ENCODE measurements at regions not wholly inside any gene's neighbourhood (a gene's known extent, or its start where the extent isn't known, plus 50 kb on each side); places are given as distances from the start of the nearest gene placed in this dataset.
"Not testable (repeated sequence)": the region's sequence is repeated elsewhere in the genome, so short reads cannot be mapped to it uniquely, and the experiment has no call there.

DNA sequence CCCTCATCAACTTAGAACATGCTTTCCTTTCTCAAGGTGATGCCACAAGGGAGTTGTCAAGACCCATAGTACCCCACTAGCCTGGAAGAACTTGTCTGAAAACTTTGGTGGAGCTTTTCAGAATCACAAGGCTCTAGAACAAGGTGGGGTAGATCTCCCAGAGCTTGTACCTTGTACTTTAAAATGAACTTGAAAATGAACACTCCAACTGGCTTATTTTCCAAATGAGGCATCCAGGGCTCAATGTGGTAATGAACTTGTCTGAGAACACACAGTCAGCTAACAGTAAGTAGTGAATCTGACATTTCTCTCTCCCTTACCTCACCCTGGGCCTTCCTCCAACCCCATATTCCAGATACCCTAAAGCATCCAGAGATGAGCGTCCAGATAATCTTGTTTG lies 81.8 kb upstream of the THBS1 start:
- DNase-seq, result no peak

DNA sequence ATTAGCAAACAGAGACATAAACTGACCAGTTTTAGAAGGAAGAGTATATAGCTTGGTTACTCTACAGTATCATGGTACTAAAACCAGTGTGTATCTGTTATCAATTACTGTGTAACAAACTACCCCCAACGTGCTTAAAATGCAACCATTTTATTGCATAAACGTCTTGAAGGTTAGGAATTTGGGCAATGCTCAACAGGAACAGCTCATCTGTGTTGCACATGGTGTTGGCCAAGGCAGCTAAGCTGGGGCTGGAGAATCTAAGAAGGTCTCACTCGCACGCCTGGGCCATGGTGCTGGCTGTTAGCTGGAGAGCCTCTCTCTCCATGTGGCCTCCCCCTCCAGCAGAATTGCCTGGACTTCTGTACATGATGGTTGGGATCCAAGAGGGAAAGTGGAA lies 81.2 kb upstream of the THBS1 start:
- DNase-seq, result no peak

DNA sequence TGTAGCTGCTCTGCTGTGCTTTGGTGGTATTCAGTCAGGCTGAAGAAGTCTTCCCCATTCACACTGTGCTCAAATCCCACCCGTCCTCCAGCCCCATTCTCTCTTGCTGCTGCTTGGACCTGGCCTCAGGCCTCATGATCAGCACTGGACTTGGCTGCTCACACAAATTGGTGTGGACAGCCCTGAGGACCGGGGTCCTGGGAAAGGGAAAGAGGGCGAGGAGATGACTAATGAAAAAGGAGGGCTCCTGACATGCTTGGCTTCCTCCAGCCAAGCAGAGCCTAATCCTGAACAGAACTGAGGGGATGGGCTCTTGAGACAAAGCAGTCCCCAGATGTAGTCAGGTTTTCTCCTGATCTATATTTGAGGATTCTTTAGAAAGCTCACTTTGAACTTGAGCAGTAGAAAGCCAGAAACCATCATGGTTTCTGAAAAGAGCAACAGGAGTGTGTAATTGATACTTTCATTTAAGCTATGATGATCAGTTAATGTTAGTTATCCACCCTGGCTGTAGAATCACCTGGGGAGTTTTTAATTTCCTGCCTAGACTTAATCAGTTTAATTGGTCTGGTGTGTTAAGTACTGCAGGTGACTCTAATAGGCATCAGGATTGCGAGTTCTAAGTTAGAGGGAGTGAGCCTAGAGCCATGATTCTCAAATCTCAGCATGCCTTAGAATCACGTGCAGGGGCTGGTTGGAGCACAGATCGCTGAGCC lies 79.4 kb upstream of the THBS1 start:
- DNase-seq, result no peak

DNA sequence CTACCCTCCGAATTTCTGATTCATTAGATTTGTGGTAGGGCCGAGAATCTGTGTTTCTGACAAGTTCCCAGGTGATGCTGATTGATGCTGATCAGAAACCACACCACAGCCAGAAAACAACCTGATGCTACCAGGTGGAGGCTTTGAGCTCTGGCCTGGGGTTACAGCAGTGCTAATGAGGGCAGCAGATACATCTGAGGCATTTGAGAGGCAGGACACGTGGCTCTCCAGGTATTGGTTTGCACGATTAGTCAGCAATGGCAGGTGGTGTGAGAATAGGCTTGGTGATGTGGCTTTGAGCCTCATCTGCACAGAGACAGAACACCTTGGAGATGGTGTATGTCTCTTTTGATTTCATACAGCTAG lies 78.8 kb upstream of the THBS1 start:
- DNase-seq, result no peak

DNA sequence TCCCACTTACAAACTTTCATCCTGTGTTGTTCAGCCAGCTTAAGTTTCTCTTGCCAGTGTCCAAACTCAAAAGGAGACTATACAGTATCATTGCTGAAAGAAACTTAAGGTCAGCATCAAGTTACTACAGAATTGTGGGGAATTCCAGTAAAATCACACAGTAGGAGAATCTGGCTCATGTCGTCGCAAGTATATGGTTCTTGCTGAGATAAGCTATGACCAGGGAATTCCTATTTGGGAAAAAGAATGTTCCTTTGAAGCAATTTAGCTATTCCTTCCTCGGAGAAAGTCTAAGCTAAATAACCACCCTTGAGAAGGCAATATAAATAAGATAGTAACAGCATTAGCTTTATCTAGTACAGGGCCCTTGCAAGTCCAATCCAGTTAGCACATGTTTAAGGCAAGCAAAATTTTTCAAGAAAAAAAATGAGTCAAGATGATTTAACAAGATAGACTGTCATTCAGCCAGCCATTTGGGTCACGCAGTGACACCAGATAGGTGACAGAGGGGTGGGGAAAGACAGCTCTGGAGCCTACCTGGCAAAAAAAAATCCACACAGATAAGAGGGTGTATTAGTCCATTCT lies 78.2 kb upstream of the THBS1 start:
- DNase-seq, result no peak

DNA sequence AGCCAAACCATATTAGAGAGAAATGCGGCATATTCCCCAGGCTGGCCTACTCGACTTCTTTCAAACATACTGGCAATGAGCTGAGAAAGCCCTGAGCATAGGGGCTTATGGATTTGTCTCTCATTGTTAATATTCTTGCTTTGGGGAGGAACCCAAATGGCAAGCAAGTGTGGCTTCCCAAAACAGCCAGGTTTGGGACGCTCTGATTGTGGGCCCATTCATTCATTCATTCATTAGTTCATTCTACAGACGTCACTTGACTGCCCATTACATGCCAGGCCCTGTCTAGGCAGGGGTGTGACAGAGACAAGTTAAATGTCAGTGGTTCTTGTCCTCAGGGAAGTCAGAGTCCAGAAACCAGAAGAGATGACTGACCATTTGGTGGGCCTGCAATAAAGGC lies 77.4 kb upstream of the THBS1 start:
- no peak for DNase-seq

DNA sequence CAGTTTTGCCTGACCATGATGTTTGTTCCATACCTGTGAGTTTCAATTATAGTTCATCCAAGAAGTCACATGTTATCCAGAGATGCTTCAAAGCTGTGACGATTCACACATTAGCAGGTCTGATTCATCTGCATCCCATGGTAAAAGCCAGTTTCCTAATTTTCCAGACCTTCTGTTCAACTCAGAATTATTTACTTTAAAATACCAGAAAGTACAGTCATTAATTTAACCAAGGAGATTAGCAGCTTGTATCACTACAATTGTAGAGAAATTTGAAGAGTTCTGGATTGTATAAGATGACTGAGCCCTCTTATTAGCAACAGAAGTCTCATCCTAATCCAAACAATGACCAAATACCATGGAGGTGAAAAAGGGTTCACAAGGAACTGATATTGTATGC lies 76.1 kb upstream of the THBS1 start:
- DNase-seq, result no peak

DNA sequence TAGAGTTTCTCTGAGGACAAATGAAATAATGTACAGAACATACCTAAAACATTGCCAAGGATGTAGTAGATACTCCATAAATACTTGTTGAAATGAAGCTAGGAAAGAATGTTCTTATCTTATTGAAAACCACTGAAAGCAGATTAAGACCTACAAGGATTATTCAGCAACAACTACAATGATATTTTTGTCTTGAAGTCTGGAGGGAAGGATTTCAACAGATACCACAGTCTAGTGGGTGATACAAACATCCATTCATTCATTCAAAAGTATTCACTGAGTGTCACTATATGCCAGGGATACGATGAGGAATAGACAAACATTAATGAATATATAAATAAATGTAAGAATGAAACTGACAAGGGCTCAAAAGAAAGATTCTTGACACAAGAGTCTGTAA lies 74.7 kb upstream of the THBS1 start:
- no peak for DNase-seq

DNA sequence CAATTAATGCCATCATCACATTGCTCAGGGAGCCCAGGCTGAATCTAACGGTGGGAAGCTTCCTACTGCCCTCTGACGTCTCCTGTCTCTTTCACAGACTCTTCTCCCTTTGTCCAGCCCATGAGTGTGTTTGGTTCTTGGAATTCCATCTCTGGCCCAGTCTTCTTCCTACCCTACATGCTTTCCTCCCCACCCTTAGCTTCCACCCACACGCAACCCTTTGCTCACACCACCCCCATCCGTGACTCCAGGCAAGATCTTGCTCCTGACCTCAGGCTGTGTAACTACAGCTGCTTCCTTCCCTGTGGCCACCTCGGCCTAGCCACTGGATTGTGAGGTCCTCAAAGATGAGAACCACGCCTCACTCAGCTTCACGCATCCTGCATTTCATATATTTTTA lies 72.3 kb upstream of the THBS1 start:
- no peak for DNase-seq

DNA sequence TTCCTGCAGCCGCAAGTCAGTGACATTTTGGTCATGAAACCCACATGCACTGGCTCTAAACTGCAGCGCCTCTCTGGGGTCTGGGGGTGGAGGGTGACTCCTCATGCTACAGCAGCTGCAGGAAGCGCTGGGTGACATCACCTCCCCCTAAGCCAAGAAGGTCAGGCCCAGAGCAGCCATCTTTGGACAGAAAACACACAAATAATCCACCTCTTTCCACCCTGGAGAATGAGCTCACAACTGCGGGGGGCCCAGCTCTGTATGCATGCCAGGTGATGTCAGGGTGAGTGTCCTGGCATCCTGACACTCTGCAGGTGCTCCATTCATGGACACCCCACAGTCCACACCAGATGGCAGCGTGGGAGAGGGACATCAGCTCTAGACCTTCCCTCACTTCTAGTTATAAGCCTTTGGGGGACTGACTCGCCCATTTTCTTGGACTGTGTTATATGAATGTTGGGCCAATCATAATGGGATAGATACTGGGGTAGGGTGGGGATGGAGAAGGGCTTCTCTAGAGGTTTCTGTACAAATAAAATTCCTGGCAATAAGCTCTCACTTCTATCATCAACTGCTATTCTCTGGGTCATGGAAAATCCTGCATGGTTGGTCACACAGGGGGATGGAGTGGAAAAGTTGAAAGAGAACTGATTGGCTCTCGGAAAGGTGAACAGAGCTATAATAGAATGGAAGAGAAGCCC lies 70.7 kb upstream of the THBS1 start:
- no peak for DNase-seq

DNA sequence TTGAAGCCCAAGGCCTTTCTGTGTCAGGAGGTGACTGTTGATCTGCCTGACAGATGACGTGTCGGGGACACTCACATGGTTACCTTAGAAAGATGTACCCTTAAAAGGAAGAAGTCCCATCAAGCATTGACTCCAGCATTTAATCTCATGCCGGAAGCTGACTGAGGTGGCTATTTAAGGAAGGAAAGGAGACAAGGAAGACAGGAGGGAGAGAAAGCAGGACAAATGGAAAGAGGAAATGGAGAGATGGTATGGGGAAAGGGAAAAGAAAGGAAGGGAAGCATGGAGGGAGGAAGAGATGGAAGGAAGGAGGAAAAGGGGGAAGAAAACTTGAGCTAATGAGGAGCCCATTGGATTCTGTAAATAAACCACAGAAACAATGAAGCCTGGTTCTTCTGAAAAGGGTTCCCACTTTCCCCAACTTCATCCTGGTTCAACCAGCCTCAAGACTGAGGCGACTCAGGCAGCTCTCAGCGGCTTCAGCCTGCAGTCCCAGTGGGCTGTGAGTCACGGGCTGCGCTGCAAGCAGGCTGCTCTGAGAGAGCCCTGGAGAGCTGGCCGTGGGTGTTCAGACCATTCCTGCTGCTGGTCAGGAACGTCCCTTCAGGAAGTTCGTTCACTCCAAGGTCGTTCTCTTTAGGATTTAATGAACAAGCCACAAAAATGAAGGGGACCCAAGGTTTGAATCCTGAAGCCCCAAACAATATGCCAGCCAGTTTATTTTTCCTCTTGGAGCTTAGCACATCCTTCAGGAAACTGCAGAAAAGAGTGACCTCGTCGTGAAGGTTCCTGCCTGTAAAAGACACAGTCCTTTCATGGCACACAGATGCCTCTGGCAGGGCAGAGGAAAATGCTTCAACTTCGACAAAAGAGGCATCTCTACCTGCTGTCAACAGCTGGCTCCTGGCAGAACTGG lies 69.6 kb upstream of the THBS1 start:
- no peak for DNase-seq

DNA sequence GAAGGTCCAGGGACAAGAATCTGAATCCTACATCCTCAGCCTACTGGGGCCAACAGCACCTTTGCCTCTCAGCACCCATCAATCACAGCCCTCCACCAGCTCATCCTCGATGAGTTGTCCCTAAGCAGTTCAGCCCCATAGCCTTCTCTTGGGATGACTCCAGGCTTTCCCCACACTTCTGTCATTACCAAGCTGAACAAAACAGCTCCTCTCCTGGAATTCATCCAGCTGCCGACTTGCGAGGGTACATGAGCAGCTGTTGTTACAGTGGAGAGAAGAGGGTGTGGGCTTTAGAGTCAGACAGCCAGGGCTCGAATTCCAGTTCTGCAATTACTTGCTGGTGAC lies 69.0 kb upstream of the THBS1 start:
- DNase-seq, result no peak

DNA sequence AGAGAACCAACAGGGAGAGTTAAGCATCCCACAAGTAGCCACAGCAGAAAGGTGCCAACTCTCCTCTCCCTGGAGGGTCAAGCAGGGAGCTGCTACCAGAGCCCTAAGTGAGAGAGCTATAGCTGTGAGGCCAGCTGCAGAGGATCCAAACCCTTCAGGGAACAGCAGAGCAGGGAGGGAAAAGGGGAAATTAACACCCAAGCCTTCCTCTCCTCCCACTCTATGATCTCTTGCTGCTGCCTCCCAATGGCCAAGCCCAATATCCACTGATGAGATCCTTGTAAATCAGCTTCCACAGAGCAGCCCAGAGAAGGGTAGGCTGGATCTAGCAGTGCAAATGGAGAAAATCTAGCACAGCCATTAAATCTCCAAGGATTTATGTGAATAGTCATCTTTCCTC lies 68.2 kb upstream of the THBS1 start:
- DNase-seq, result no peak

DNA sequence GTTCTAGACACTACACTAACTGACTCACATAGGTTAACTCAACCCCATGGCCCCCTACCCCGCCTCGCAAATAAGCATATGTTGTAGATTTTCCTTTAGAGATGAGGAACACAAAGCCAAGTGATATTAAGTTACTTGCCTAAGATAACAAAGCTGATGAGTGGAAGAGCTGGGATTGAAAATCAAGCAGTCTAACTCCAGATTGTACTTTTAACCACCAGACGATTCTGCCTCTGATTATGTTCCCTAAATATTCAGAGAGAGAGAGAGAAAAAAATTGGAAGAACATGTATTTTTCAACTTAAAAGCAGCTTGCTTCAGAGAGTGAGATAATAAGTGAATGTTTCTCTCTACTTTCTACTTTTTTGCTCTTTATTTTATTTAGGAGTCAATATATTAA lies 66.9 kb upstream of the THBS1 start:
- no peak for DNase-seq

DNA sequence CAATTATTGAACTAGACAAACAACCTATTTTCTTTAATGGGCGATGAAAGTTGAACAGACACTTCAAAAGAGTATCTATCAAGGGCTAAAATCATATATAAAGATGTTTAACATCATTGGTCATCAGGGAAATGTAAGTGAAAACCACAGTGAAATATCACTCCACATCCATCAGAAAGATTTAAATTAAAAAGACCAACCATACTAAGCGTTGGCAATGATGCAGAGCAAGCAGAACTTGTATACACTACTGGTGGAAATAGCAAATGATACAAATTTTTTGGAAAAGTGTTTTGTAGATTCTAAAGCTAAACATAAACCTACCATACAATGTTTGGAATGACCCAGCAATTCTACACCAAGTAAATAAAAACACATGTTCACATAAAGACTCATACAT lies 65.9 kb upstream of the THBS1 start:
- DNase-seq, result no peak

DNA sequence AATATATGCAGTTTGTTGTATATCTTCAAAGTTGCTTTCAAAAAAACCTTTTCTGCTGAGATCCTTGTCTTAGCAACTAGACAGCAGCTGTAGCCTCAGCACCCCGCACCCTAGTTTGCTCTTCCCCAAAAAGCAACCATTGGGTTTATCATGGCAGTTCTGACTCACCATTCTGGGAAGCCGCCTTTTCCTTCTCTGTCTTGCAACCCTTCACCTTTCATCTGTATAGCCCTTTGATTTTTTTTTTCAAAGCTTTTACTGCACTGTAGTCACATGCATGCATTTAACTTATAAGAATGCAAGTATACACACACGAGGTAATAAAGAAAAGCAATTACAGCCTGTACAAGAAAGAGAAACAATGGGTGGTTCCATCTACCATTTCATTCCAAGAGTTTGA lies 65.1 kb upstream of the THBS1 start:
- DNase-seq, result no peak

DNA sequence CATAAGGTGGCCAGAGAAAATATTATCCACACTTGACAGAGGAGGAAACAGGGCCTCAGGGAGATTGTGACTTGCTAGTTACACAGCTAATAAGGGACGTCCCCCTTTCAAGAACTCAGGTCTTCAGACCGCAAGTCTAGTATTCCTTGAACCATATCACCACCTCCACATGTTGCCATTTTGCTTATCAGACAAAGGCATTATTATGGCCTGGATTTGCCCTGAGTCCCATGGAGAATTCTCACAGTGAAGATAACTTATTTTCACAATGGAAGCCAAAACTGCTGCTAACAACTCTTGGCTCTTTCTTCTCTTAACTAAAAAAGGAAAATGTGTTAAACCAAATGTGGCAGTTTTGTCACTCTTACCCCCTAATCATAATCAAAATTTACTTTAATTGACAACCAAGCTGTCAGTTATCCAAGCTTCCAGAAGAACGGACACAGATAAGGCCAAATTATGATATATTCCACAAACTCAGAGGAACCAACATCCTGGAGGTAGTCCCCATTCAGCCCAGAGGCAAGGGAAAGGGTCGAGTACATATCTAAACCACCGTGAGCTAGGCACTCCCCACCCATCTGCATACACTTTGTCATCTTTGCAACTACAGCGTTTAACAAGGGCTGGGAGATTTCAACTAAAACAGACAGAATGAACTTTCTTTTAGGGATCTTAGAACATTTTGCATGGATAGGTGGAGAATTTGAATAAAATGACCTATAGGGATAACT lies 63.6 kb upstream of the THBS1 start:
- no peak for DNase-seq

DNA sequence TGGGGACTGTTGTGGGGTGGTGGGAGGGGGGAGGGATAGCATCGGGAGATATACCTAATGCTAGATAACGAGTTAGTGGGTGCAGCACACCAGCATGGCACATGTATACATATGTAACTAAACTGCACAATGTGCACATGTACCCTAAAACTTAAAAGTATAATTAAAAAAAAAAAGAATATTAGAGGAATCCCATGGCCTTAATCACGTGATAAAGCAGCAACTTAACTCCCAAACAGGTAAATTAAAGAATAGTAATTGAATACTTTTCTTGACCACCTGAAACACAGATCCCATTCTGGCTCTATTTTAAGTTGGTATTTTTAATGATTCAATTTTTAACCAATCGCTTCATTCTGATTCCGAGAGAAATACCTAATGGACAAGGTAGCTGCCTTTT lies 56.9 kb upstream of the THBS1 start:
- DNase-seq, result not testable (repeated sequence)

DNA sequence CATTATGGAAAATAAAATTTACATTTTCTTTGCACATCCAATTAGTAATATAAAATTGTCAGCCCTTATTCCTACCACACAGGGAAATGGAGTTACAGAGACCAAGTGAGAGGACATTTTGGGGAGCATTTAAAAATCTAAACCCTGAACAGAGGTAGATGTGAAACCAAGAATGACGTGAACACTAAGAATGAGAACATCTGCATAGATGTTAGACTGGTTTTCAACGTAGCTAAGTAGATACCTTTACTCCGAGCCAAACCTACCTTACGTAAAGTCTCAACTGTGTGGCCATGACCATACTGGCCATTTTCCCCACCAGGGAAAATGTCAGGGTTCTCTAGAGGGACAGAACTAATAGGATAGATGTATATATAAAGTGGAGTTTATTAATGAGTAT lies 51.4 kb upstream of the THBS1 start:
- no peak for DNase-seq

DNA sequence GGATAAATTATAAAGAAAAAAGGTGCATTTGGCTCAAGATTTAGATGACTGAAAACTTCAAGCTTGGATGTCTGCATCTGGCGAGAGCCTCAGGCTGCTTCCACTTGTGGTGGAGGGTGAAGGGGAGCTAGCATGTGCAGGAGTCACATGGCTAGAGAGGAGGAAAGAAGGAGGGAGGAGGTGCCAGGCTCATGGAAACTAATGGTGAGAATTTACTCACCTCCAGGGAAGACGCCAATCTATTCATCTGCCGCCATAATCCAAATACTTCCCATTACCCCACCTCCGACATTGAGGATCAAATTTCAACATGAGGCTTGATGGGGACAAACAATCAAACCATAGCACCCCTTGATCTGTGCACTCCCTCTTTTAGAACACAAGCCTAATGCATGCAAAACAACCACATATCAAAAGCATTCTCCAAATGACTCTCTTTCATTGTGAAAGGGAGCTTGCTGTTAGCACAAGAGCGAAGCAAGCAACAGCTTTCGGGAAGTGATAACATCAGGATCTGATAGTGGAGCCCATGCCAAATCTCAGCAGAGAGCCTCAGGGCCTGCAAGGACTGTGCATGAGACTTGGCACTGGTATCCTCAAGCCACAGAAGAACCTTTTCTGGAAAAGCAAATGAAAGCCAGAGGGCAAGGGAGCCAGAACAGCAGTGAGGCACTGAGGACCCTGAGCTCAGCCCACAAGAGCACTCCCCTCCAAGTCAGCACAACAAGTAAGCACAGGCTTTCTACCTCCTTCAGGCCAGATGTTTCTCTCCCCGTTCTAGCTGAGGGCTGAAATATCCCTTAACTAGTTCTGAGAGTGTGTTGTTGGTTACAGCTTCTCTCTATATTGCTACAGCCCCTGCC lies 50.2 kb upstream of the THBS1 start:
- peak; percentile 18 for DNase-seq
